ENCODE measurements at regions not wholly inside any gene's neighbourhood (a gene's known extent, or its start where the extent isn't known, plus 50 kb on each side); places are given as distances from the start of the nearest gene placed in this dataset.

DNA sequence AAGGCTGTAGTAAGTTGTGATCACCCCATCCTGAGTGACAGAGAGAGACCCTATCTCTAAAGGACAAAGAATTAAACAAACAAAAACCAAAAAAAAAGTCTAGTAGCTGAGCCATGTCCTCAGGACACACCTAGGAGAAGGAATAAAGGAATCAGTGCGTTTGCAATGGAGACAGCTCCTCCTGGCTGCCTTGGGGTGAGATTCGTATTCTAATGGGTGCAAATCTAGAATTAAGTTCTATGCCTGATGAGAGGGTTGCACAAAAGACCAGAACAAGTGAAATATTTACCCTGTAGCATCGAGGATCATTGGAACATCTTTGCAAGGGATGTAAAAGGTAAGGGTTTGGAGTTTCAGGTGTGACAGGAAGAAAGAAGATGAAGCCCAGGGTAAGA is 70.3 kb upstream of the BMAL1 start:
- no peak overlapping the region for H3K27ac ChIP-seq (ENCODE audit: extremely low read length, insufficient read depth, low read length)
- FAIRE-seq (no peak), ATAC-seq (peak; percentile 14; the same call in 2 of the 3 replicates), DNase-seq (ENCODE audit: low spot score) (no peak)
- ChIA-PET CTCF (ENCODE audit: low intra/inter-chr PET ratio, low total read pairs) (no interaction called here), POLR2A (interaction anchor here (1.2 kb wide), 1 partner anchor 70 kb away, joined by 3 read pairs; no protein-coding TSS in a partner anchor)
- no peak overlapping the region for H3K9ac ChIP-seq (ENCODE audit: insufficient read depth, low read depth, low read length)
- H3K79me2 ChIP-seq (ENCODE audit: insufficient read depth, low read length): no peaks in the 10 kb centered on the region
- H2AFZ ChIP-seq (ENCODE audit: low read length): peak overlapping the region; percentile 87
- intact Hi-C loops (cut with micrococcal nuclease; ENCODE audit: unreplicated experiment): no loop called here
- peaks cover 20% of the 10 kb centered on the region for H3K4me1 ChIP-seq (ENCODE audit: insufficient read depth, low read length)
- WGBS (ENCODE audit: low lambda C conversion rate): 12% methylated on average over 3 of the region's 3 CpGs
- no TSS peak for BruUV-seq (replicated peaks)
- no peaks in the 10 kb centered on the region for H3K36me3 ChIP-seq (replicated peaks in 1 of 2; ENCODE audit: control insufficient read depth in 1 of 2, insufficient read depth in 2 of 2, low read length in 2 of 2)
- H4K20me1 ChIP-seq (ENCODE audit: insufficient read depth, low read length): no peaks in the 10 kb centered on the region
- TF ChIP-seq STAG1 (CRISPR knock-in tag; IDR thresholded peaks at IDR 0.05): peak; percentile 23; the same call in 1 of the 2 replicates
- TF ChIP-seq HNF4G (IDR thresholded peaks at IDR 0.05; ENCODE audit: borderline replicate concordance, low read depth, low read length): no peak
- TF ChIP-seq HNF4G (CRISPR knock-in tag; IDR thresholded peaks at IDR 0.05; ENCODE audit: borderline replicate concordance, low read depth): no peak
- TF ChIP-seq CHD4 (IDR thresholded peaks at IDR 0.05; ENCODE audit: borderline replicate concordance, low read length): no peak
- TF ChIP-seq, protein P1, sequence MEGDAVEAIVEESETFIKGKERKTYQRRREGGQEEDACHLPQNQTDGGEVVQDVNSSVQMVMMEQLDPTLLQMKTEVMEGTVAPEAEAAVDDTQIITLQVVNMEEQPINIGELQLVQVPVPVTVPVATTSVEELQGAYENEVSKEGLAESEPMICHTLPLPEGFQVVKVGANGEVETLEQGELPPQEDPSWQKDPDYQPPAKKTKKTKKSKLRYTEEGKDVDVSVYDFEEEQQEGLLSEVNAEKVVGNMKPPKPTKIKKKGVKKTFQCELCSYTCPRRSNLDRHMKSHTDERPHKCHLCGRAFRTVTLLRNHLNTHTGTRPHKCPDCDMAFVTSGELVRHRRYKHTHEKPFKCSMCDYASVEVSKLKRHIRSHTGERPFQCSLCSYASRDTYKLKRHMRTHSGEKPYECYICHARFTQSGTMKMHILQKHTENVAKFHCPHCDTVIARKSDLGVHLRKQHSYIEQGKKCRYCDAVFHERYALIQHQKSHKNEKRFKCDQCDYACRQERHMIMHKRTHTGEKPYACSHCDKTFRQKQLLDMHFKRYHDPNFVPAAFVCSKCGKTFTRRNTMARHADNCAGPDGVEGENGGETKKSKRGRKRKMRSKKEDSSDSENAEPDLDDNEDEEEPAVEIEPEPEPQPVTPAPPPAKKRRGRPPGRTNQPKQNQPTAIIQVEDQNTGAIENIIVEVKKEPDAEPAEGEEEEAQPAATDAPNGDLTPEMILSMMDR (CRISPR knock-in tag; IDR thresholded peaks at IDR 0.05): peak; percentile 37; the same call in 1 of the 2 replicates
- peak overlapping the region; percentile 94 for H3K4me2 ChIP-seq (ENCODE audit: low read depth, low read length)
- peaks cover 0 to 12% of the 10 kb centered on the region in 2 experiments; a peak in 3 of 5 replicates for H3K27me3 ChIP-seq (ENCODE audit: control insufficient read depth in 1 of 2, insufficient read depth in 2 of 2, low read length in 2 of 2)
- in situ Hi-C loops (cut with HindIII; ENCODE audit: extremely low pct_ligation_motif_present, low pct_unique_long_range_greater_than_20kb): loop anchor here (5.0 kb wide), 1 partner anchor 135 kb away; no protein-coding TSS in a partner anchor
- peak overlapping the region; percentile 55 to 69 (median 59); a peak in 4 of 6 replicates for H3K4me3 ChIP-seq (replicated peaks in 1 of 3; ENCODE audit: insufficient read depth in 1 of 3, low read depth in 2 of 3, low read length in 3 of 3)
- no peaks in the 10 kb centered on the region for H3K9me3 ChIP-seq (ENCODE audit: low read length)

All from HepG2 (cell line).